ENCODE measurements at regions not wholly inside any gene's neighbourhood (a gene's known extent, or its start where the extent isn't known, plus 50 kb on each side); places are given as distances from the start of the nearest gene placed in this dataset.

DNA sequence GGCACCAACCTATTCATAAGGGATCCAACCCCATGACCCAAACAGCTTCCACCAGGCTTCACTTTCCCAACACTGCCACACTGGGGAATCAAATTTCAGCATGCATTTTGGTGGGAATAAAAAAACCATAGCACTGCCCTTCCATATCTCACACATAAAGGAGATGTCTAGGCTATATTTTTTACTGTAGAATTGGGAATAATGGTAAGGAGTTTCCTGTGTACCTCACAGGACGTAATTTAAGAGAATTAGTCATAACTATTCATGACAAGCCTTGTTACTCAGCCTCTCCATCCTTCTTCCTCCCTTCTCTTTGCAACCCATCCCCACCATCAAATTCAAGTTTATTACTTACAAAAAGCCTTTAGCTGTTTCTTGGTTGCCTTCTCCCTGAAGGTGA, 352.1 kb downstream of the MLLT3 start:
- peaks cover 8% of the 10 kb centered on the region for H3K9me3 Mint-ChIP-seq
- H3K4me3 Mint-ChIP-seq: no peak overlapping the region
- TF ChIP-seq, protein P1, sequence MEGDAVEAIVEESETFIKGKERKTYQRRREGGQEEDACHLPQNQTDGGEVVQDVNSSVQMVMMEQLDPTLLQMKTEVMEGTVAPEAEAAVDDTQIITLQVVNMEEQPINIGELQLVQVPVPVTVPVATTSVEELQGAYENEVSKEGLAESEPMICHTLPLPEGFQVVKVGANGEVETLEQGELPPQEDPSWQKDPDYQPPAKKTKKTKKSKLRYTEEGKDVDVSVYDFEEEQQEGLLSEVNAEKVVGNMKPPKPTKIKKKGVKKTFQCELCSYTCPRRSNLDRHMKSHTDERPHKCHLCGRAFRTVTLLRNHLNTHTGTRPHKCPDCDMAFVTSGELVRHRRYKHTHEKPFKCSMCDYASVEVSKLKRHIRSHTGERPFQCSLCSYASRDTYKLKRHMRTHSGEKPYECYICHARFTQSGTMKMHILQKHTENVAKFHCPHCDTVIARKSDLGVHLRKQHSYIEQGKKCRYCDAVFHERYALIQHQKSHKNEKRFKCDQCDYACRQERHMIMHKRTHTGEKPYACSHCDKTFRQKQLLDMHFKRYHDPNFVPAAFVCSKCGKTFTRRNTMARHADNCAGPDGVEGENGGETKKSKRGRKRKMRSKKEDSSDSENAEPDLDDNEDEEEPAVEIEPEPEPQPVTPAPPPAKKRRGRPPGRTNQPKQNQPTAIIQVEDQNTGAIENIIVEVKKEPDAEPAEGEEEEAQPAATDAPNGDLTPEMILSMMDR (IDR thresholded peaks at IDR 0.05): no peak
- DNase-seq (no peak), ATAC-seq (ENCODE audit: low read depth) (no peak)
- intact Hi-C loops (cut with micrococcal nuclease): no loop called here
- no peak overlapping the region for H3K27ac Mint-ChIP-seq
- H3K4me1 Mint-ChIP-seq: no peaks in the 10 kb centered on the region
- H3K36me3 Mint-ChIP-seq (ENCODE audit: low read depth): no peaks in the 10 kb centered on the region
- CTCF ChIA-PET: no interaction called here
- peaks cover 5% of the 10 kb centered on the region for H3K27me3 Mint-ChIP-seq
- POLR2A ChIA-PET: no interaction called here

DNA sequence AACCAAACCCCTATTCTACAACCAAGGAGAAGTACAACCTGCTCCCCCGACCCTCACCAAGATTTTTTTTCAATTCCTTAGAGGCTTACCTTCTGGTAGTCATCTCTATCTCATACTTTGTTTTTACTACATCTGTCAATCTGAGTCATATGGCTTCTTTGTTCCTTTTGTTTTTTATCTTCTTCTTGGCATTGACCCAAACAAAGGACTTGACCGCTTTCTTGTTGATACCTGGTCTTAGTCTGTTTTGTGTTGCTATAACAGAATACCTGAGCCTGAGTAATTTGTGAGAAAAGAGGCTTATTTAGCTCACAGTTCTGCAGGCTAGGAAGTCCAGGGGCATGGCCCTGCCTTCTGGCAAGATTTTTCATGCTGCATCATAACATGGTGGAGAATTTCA, 352.7 kb downstream of the MLLT3 start:
- Mint-ChIP-seq H3K9me3 (peaks cover 8% of the 10 kb centered on the region), H3K4me1 (no peaks in the 10 kb centered on the region), H3K27ac (no peak overlapping the region), H3K36me3 (ENCODE audit: low read depth) (no peaks in the 10 kb centered on the region), H3K27me3 (peaks cover 5% of the 10 kb centered on the region), H3K4me3 (no peak overlapping the region)
- TF ChIP-seq, protein P1 (IDR thresholded peaks at IDR 0.05): no peak
- POLR2A ChIA-PET: no interaction called here
- DNase-seq: no peak
- CTCF ChIA-PET: no interaction called here
- intact Hi-C loops (cut with micrococcal nuclease): no loop called here
- no peak for ATAC-seq (ENCODE audit: low read depth)

DNA sequence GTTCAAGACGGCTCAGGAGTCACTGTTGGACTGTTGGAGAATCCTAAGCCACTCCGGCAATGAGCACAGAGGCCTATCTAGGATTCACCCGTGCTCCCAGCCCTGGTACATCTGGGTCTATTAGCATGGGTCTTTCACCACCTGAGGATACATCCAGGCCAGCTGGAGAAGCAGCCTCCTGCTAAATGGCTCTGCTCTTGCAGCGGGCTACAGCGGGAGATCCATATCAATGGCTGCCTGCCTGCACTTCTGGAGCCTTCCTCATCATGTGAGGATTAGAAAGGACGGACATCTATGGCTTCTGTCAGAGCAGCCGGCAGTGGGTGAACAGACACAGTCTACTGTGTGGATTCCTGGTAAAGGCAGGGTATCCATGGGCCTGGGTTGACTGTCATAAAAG, 357.4 kb downstream of the MLLT3 start:
- H3K27ac Mint-ChIP-seq: no peak overlapping the region
- ChIA-PET POLR2A (no interaction called here), CTCF (no interaction called here)
- no peaks in the 10 kb centered on the region for H3K4me1 Mint-ChIP-seq
- H3K36me3 Mint-ChIP-seq (ENCODE audit: low read depth): no peaks in the 10 kb centered on the region
- no peak for DNase-seq
- intact Hi-C loops (cut with micrococcal nuclease): no loop called here
- ATAC-seq (ENCODE audit: low read depth): no peak
- H3K4me3 Mint-ChIP-seq: no peak overlapping the region
- H3K27me3 Mint-ChIP-seq: no peaks in the 10 kb centered on the region
- TF ChIP-seq, protein P1 (IDR thresholded peaks at IDR 0.05): no peak
- H3K9me3 Mint-ChIP-seq: peaks cover 8% of the 10 kb centered on the region

DNA sequence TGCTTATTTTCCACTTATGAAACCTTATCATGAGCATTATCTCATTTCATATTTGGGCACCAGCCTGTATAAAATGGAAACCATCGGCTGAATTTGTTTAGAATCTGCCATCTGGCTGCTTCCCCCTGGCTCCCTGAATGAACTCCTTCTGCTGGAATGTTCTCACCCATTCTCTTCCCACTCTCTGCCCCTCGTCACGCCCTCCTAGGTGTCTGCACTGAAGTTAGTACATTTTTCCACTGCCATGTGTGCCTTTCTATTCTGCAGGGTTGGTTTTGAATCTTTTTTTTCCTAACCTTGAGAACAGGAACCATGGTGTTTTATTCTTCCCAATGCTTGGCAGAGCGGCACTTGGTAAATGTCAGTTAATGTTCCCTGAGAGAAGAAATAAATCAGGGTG, 359.7 kb downstream of the MLLT3 start:
- no peak overlapping the region for H3K27ac Mint-ChIP-seq
- no peak for ATAC-seq (ENCODE audit: low read depth)
- H3K9me3 Mint-ChIP-seq: peaks cover 8% of the 10 kb centered on the region
- CTCF ChIA-PET: no interaction called here
- H3K4me1 Mint-ChIP-seq: no peaks in the 10 kb centered on the region
- DNase-seq: no peak
- intact Hi-C loops (cut with micrococcal nuclease): no loop called here
- H3K4me3 Mint-ChIP-seq: no peak overlapping the region
- no peaks in the 10 kb centered on the region for H3K36me3 Mint-ChIP-seq (ENCODE audit: low read depth)
- no peaks in the 10 kb centered on the region for H3K27me3 Mint-ChIP-seq
- POLR2A ChIA-PET: no interaction called here
- TF ChIP-seq, protein P1 (IDR thresholded peaks at IDR 0.05): no peak

DNA sequence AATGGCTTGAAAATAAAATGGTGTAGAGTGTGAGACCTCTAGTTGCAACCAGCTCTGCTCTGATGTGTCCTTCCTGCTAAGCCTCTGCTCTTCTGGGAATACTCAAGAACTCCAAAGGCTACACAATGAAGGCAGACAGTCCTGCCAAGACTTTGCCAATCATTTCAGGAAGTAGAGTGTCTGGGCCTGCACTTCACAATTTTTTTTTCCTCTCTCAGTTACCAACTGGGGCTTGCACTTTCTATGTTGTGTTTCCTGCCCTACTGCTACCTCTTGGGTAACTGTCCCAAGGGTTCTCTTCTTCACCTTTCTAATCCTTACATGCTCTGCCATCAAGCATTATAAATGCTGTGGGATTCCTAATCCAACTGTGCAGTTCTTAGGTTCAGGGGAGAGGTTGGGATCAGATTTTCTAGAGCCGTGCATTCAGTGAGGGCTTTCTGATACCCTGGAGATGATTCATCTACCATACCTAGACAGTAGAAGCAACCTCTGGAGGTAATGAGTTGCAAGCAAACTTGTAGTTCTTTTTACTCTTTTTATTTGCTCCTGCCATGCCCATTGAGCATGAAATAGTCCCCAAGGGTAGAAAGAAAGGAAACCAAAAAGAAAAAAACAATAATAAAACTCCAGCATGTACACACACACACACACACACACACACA, 365.9 kb downstream of the MLLT3 start:
- H3K4me3 Mint-ChIP-seq: no peak overlapping the region
- TF ChIP-seq, protein P1 (IDR thresholded peaks at IDR 0.05): no peak
- POLR2A ChIA-PET: no interaction called here
- H3K27ac Mint-ChIP-seq: no peak overlapping the region
- H3K36me3 Mint-ChIP-seq (ENCODE audit: low read depth): no peaks in the 10 kb centered on the region
- no peak for ATAC-seq (ENCODE audit: low read depth)
- no peaks in the 10 kb centered on the region for H3K27me3 Mint-ChIP-seq
- no peaks in the 10 kb centered on the region for H3K9me3 Mint-ChIP-seq
- CTCF ChIA-PET: no interaction called here
- H3K4me1 Mint-ChIP-seq: peaks cover 3% of the 10 kb centered on the region
- no peak for DNase-seq
- intact Hi-C loops (cut with micrococcal nuclease): no loop called here
